ENCODE measurements at regions not wholly inside any gene's neighbourhood (a gene's known extent, or its start where the extent isn't known, plus 50 kb on each side); places are given as distances from the start of the nearest gene placed in this dataset.

DNA sequence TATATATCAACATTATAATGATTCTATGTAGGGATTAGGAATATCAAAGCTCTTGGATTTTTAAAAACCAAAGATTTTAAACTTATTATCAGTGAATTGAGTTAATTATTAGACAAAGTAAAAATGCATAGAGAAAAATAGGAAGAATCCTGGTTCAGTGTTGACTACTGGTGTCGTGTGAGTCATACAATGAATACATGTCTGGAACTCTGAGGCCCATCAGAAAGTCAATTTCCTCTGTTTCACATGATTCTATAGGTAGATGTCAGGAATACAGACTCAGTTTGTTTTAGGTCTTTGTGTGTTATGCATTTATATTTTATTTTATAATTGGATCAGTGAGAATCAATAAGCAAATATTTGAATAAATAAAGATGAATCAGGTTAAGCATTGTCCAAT lies 84.5 kb upstream of the RTL1 start:
- TF ChIP-seq, protein P1, sequence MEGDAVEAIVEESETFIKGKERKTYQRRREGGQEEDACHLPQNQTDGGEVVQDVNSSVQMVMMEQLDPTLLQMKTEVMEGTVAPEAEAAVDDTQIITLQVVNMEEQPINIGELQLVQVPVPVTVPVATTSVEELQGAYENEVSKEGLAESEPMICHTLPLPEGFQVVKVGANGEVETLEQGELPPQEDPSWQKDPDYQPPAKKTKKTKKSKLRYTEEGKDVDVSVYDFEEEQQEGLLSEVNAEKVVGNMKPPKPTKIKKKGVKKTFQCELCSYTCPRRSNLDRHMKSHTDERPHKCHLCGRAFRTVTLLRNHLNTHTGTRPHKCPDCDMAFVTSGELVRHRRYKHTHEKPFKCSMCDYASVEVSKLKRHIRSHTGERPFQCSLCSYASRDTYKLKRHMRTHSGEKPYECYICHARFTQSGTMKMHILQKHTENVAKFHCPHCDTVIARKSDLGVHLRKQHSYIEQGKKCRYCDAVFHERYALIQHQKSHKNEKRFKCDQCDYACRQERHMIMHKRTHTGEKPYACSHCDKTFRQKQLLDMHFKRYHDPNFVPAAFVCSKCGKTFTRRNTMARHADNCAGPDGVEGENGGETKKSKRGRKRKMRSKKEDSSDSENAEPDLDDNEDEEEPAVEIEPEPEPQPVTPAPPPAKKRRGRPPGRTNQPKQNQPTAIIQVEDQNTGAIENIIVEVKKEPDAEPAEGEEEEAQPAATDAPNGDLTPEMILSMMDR (IDR thresholded peaks at IDR 0.05; ENCODE audit: insufficient read depth, low read length, poor library complexity, severe bottlenecking) = no peak
- no peak for TF ChIP-seq EZH2phosphoT487 (conservative IDR thresholded peaks at IDR 0.05; ENCODE audit: low read length)
